Mucosa of descending colon (tissue), 3 donors: ENCODE measurements at regions not wholly inside any gene's neighbourhood (a gene's known extent, or its start where the extent isn't known, plus 50 kb on each side); places are given as distances from the start of the nearest gene placed in this dataset.
A peak's percentile ranks its signal among the peaks of the same experiment; 100 is the strongest.

Experiments
- ATAC-seq: fragments of 200-7000 bp; cut with Tn5 transposase; one replicate; pipeline ENCODE4 v1.9.1; 2020; ENCODE audit warnings: mild to moderate bottlenecking, moderate library complexity
- DNase-seq, 3 donors: peaks; one replicate each; pipeline ENCODE4 v3.0.0-alpha.2; 2020
- H3K36me3 ChIP-seq: fragments of 200-600 bp; one replicate; pipeline ENCODE4 v1.8.0; 2021; ENCODE audit warnings: low read depth, mild to moderate bottlenecking
- H3K4me1 ChIP-seq: fragments of 200-600 bp; one replicate; pipeline ENCODE4 v1.8.0; 2021; ENCODE audit warnings: low read depth, mild to moderate bottlenecking
- H3K4me3 ChIP-seq: fragments of 200-600 bp; one replicate; pipeline ENCODE4 v1.8.0; 2021; ENCODE audit warnings: mild to moderate bottlenecking
- H3K9me3 ChIP-seq: fragments of 200-600 bp; one replicate; pipeline ENCODE4 v1.8.0; 2021; ENCODE audit warnings: mild to moderate bottlenecking
- CTCF ChIP-seq: fragments of 200-600 bp; IDR thresholded peaks from one replicate; pipeline ENCODE4 v1.8.0; 2022; ENCODE audit warnings: antibody characterized with exemption, mild to moderate bottlenecking
- intact Hi-C, 2 donors: fragments of 100-400 bp; cut with DNase I in 1 of 2; cut with micrococcal nuclease in 1 of 2; formaldehyde crosslinking; loops; one replicate each; pipeline versions ENCODE4 v1.11.0 to v1.11.1; 2022; cut with DNase I, micrococcal nuclease
- donor health status: DM: no; HTN: no; CAD: no; lungs with moderate emphysema.
- donor health status: DM: no; HTN: no; CAD: no.
- donor health status: DM: no; HTN: yes; CAD: no.

- no peak for ATAC-seq
Observed at GRCh38 chr19:27851543-27852060, 1361.3 kb downstream of the UQCRFS1 start.

GRCh38 chr19:27851002-27851481 lies 1361.9 kb downstream of the UQCRFS1 start:
- no peak for TF ChIP-seq CTCF
- intact Hi-C loops = no loop called here
- DNase-seq (peak in 1 of 3 donors; percentile 42), ATAC-seq (no peak)
- H3K4me1 ChIP-seq = no peaks in the 10 kb centered on the region
- H3K36me3 ChIP-seq = no peaks in the 10 kb centered on the region
- H3K4me3 ChIP-seq = no peak overlapping the region
- H3K9me3 ChIP-seq = peaks cover 76% of the 10 kb centered on the region

More at GRCh38 chr19:27851543-27852060, 1361.3 kb downstream of the UQCRFS1 start:
- intact Hi-C loops = no loop called here
- Histone ChIP-seq H3K9me3 (peaks cover 74% of the 10 kb centered on the region), H3K36me3 (no peaks in the 10 kb centered on the region), H3K4me3 (no peak overlapping the region), H3K4me1 (no peaks in the 10 kb centered on the region)
- no peak for DNase-seq
- TF ChIP-seq CTCF = no peak

- Histone ChIP-seq H3K36me3 (no peaks in the 10 kb centered on the region), H3K4me1 (no peaks in the 10 kb centered on the region), H3K4me3 (no peak overlapping the region), H3K9me3 (peaks cover 62% of the 10 kb centered on the region)
- DNase-seq (no peak), ATAC-seq (no peak)
- TF ChIP-seq CTCF = no peak
- intact Hi-C loops = no loop called here
Observed at GRCh38 chr19:27846944-27847343, 1366.0 kb downstream of the UQCRFS1 start.

GRCh38 chr19:27844261-27844660 lies 1368.7 kb downstream of the UQCRFS1 start:
- Histone ChIP-seq H3K9me3 (peaks cover 53% of the 10 kb centered on the region), H3K36me3 (no peaks in the 10 kb centered on the region), H3K4me3 (no peak overlapping the region), H3K4me1 (no peaks in the 10 kb centered on the region)
- DNase-seq (no peak), ATAC-seq (no peak)
- no peak for TF ChIP-seq CTCF
- intact Hi-C loops = no loop called here

GRCh38 chr19:27843861-27844260 lies 1369.1 kb downstream of the UQCRFS1 start:
- Histone ChIP-seq H3K9me3 (peaks cover 52% of the 10 kb centered on the region), H3K36me3 (no peaks in the 10 kb centered on the region), H3K4me3 (no peak overlapping the region), H3K4me1 (no peaks in the 10 kb centered on the region)
- ATAC-seq = no peak
- TF ChIP-seq CTCF = no peak
- intact Hi-C loops = no loop called here
- no peak for DNase-seq

GRCh38 chr19:27833031-27833430 lies 1379.9 kb downstream of the UQCRFS1 start:
- ATAC-seq (no peak), DNase-seq (no peak)
- Histone ChIP-seq H3K4me1 (no peaks in the 10 kb centered on the region), H3K9me3 (no peaks in the 10 kb centered on the region), H3K36me3 (no peaks in the 10 kb centered on the region), H3K4me3 (no peak overlapping the region)
- TF ChIP-seq CTCF = no peak
- intact Hi-C loops = no loop called here
